Endothelial cell of umbilical vein (primary cell): ENCODE measurements at regions not wholly inside any gene's neighbourhood (a gene's known extent, or its start where the extent isn't known, plus 50 kb on each side); places are given as distances from the start of the nearest gene placed in this dataset.
A peak's percentile ranks its signal among the peaks of the same experiment; 100 is the strongest.

Source experiments
- BruUV-seq: library from RNA; stranded (reverse); fragments of 400-500 nt; replicated peaks from 2 replicates; lab custom pipeline; 2021; lab: Mats Ljungman, UMichigan
- CTCF ChIA-PET: fragments of 300-600, 350-600 bp; sonication (Branson Sonifier 250); formaldehyde crosslinking; loops from one replicate; lab custom pipeline; 2021; ENCODE audit warnings: antibody characterized with exemption, inconsistent platforms; lab: Charles Lee
- POLR2A ChIA-PET: fragments of 300-600, 350-600 bp; sonication (Branson Sonifier 250); formaldehyde crosslinking; loops from one replicate; lab custom pipeline; 2021; ENCODE audit warnings: antibody characterized with exemption, inconsistent platforms; lab: Charles Lee
- DNase-seq: peaks from one replicate; pipeline ENCODE4 v3.0.0-alpha.2; 2011; ENCODE audit warnings: low read depth, low spot score
- FAIRE-seq: peaks from 2 replicates; lab custom pipeline; 2011; peaks lifted over from hg19 to GRCh38; lab: Jason Lieb, UNC
- H2AFZ ChIP-seq: 2 replicates; pipeline ENCODE4 v1.6.0; 2012; ENCODE audit warnings: low read depth, low read length, control low read depth, inconsistent platforms
- H3K27ac ChIP-seq: 2 replicates; pipeline ENCODE4 v1.5.1; 2011; ENCODE audit warnings: low read depth, mild to moderate bottlenecking, control low read depth, low read length, moderate library complexity; ENCODE audit not compliant: insufficient read depth
- H3K27me3 ChIP-seq, 2 experiments: 2 replicates each; pipeline versions ENCODE4 v1.6.0 to v1.6.1; 2011; ENCODE audit warnings: low read length in 2 of 2, mixed read lengths in 1 of 2; ENCODE audit not compliant: control insufficient read depth in 2 of 2, insufficient read depth in 2 of 2
- H3K36me3 ChIP-seq, 2 experiments: 2 replicates in 1 of 2; 3 replicates in 1 of 2; pipeline ENCODE4 v1.5.1; 2011; ENCODE audit warnings: low read length in 2 of 2, mild to moderate bottlenecking in 1 of 2, moderate library complexity in 1 of 2; ENCODE audit not compliant: control insufficient read depth in 2 of 2, insufficient read depth in 2 of 2; ENCODE audit errors: extremely low read depth in 1 of 2
- H3K4me1 ChIP-seq: 3 replicates; pipeline ENCODE4 v1.5.1; 2011; ENCODE audit warnings: mild to moderate bottlenecking, low read length; ENCODE audit not compliant: control insufficient read depth, insufficient read depth; ENCODE audit errors: extremely low read depth
- H3K4me2 ChIP-seq: 2 replicates; pipeline ENCODE4 v1.6.1; 2011; ENCODE audit warnings: low read length, control low read depth, mixed read lengths; ENCODE audit not compliant: insufficient read depth
- H3K4me3 ChIP-seq, 3 experiments: fragments of 200-600 bp in 1 of 3; sonication (generic), shearing (Covaris generic) in 1 of 3; replicated peaks in 1 of 3; 2 replicates each; pipeline ENCODE4 v1.5.1; 2011 to 2016; ENCODE audit warnings: control low read depth in 3 of 3, low read length in 3 of 3, mild to moderate bottlenecking in 2 of 3, inconsistent platforms in 1 of 3, low read depth in 1 of 3, moderate library complexity in 1 of 3; ENCODE audit not compliant: insufficient read depth in 1 of 3
- H3K79me2 ChIP-seq: 2 replicates; pipeline ENCODE4 v1.6.0; 2012; ENCODE audit warnings: low read length, inconsistent platforms; ENCODE audit not compliant: control insufficient read depth, insufficient read depth
- H3K9ac ChIP-seq: replicated peaks from 2 replicates; pipeline ENCODE3; 2011; ENCODE audit warnings: low read length, control low read depth; ENCODE audit not compliant: insufficient read depth; ENCODE audit errors: extremely low read depth
- H3K9me1 ChIP-seq: replicated peaks from 3 replicates; pipeline ENCODE4 v1.6.0; 2011; ENCODE audit warnings: mild to moderate bottlenecking, low read length; ENCODE audit not compliant: control insufficient read depth, insufficient read depth; ENCODE audit errors: extremely low read depth
- H3K9me3 ChIP-seq: replicated peaks from 2 replicates; pipeline ENCODE4 v1.5.1; 2012; ENCODE audit warnings: low read length, inconsistent platforms; ENCODE audit not compliant: control insufficient read depth, insufficient read depth
- H4K20me1 ChIP-seq: replicated peaks from 2 replicates; pipeline ENCODE3; 2011; ENCODE audit warnings: mild to moderate bottlenecking, low read length; ENCODE audit not compliant: control insufficient read depth, insufficient read depth; ENCODE audit errors: extremely low read depth
- EZH2 ChIP-seq: IDR thresholded peaks from 2 replicates; pipeline ENCODE4 v1.6.1; 2012; ENCODE audit warnings: borderline replicate concordance, low read depth, mild to moderate bottlenecking, moderate library complexity, low read length, inconsistent platforms; ENCODE audit not compliant: severe bottlenecking
- GATA2 ChIP-seq: IDR thresholded peaks from 2 replicates; pipeline ENCODE4 v1.7.0; 2011; ENCODE audit warnings: low read depth, mild to moderate bottlenecking, moderate library complexity, mixed read lengths, low read length; ENCODE audit not compliant: insufficient read length, insufficient read depth
- JUN ChIP-seq: IDR thresholded peaks from 2 replicates; pipeline ENCODE4 v1.6.1; 2011; ENCODE audit warnings: borderline replicate concordance, low read depth; ENCODE audit not compliant: insufficient read length, insufficient read depth
- POLR2A ChIP-seq: IDR thresholded peaks from 2 replicates; pipeline ENCODE4 v1.6.1; 2012; ENCODE audit warnings: low read depth, mild to moderate bottlenecking, control low read depth, low read length
- POLR2AphosphoS5 ChIP-seq: IDR thresholded peaks from 2 replicates; pipeline ENCODE4 v1.6.1; 2012; ENCODE audit warnings: low read depth, mild to moderate bottlenecking, control low read depth, low read length, moderate library complexity; ENCODE audit not compliant: insufficient read depth
- dilution Hi-C: fragments of 300-500 bp; cut with MboI; formaldehyde crosslinking; loops from one replicate; pipeline ENCODE4 v1.15.0; 2019; ENCODE audit warnings: low sequenced_read_pairs; ENCODE audit not compliant: extremely low pct_ligation_motif_present
- intact Hi-C: fragments of 100-400 bp; cut with micrococcal nuclease; formaldehyde crosslinking; loops from one replicate; pipeline ENCODE4 v1.10.0; 2022
- TF ChIP-seq, protein P1 (sequence below), 2 donors: IDR thresholded peaks; 1 replicate in 1 of 2; 2 replicates in 1 of 2; pipeline ENCODE4 v1.5.1; 2011; ENCODE audit warnings: low read length in 2 of 2, mild to moderate bottlenecking in 2 of 2, moderate library complexity in 2 of 2, control low read depth in 1 of 2, inconsistent platforms in 1 of 2, low read depth in 1 of 2; ENCODE audit not compliant: insufficient read depth in 1 of 2; ENCODE audit errors: extremely low read depth in 1 of 2
- TF ChIP-seq, protein P2 (sequence below): IDR thresholded peaks from 2 replicates; pipeline ENCODE4 v1.6.1; 2011; ENCODE audit not compliant: insufficient read depth, insufficient read length

DNA sequence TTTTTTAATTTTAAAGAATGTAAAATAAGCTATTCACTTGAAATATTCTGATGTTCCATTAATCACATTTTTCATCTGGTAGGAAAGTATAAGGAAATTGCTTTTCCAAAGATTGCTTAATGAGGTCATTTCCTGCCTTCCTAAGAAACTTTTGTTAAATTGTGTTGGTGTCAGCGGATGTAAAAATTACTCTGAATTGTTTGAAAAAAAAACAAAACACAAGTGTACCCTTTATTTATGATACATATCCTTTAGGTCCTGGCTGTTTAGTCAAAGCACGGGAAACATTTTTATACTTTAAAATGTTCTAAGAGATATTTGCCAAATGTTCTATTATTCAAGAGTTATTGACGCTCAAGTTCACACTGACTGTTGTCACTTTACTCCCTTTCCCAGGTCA, 1357.4 kb upstream of the GOT2 start:
- Histone ChIP-seq H3K9ac (peak overlapping the region; percentile 57), H3K4me3 (peak overlapping the region in 1 of 3 experiments; percentile 28), H3K9me1 (no peaks in the 10 kb centered on the region), H4K20me1 (no peaks in the 10 kb centered on the region), H3K9me3 (no peaks in the 10 kb centered on the region), H3K4me1 (peaks cover 24% of the 10 kb centered on the region), H3K27me3 (no peaks in the 10 kb centered on the region), H2AFZ (peak overlapping the region; percentile 45), H3K36me3 (no peaks in the 10 kb centered on the region), H3K4me2 (peak overlapping the region; percentile 93), H3K79me2 (no peaks in the 10 kb centered on the region), H3K27ac (peak overlapping the region; percentile 90)
- POLR2A ChIA-PET: no interaction called here
- FAIRE-seq (peak; percentile 85), DNase-seq (peak; percentile 88)
- BruUV-seq: no TSS peak
- intact Hi-C loops: loop anchor here (1.0 to 5.0 kb wide), 3 partner anchors 15 to 1024 kb away; no protein-coding TSS in a partner anchor
- dilution Hi-C loops: no loop called here
- TF ChIP-seq GATA2 (peak; percentile 66), JUN (peak; percentile 77)
- TF ChIP-seq, protein P1, sequence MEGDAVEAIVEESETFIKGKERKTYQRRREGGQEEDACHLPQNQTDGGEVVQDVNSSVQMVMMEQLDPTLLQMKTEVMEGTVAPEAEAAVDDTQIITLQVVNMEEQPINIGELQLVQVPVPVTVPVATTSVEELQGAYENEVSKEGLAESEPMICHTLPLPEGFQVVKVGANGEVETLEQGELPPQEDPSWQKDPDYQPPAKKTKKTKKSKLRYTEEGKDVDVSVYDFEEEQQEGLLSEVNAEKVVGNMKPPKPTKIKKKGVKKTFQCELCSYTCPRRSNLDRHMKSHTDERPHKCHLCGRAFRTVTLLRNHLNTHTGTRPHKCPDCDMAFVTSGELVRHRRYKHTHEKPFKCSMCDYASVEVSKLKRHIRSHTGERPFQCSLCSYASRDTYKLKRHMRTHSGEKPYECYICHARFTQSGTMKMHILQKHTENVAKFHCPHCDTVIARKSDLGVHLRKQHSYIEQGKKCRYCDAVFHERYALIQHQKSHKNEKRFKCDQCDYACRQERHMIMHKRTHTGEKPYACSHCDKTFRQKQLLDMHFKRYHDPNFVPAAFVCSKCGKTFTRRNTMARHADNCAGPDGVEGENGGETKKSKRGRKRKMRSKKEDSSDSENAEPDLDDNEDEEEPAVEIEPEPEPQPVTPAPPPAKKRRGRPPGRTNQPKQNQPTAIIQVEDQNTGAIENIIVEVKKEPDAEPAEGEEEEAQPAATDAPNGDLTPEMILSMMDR (IDR thresholded peaks at IDR 0.05; ENCODE audit: extremely low read depth in 1 of 2, insufficient read depth in 1 of 2, low read depth in 1 of 2, low read length in 2 of 2): no peak
- CTCF ChIA-PET: interaction anchor here (1.1 to 2.0 kb wide), 4 partner anchors 13 to 50 kb away, joined by 3 to 8 read pairs (median 3); no protein-coding TSS in a partner anchor

- FAIRE-seq: peak; percentile 12
- peak overlapping the region; percentile 38 for H2AFZ ChIP-seq
- H3K4me1 ChIP-seq: peaks cover 24% of the 10 kb centered on the region
- peak overlapping the region; percentile 33 for H3K9ac ChIP-seq
- TF ChIP-seq, protein P2, sequence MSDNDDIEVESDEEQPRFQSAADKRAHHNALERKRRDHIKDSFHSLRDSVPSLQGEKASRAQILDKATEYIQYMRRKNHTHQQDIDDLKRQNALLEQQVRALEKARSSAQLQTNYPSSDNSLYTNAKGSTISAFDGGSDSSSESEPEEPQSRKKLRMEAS: no peak
- no peak for TF ChIP-seq POLR2A
- no peak for TF ChIP-seq POLR2AphosphoS5
- no peak for TF ChIP-seq EZH2
- no peaks in the 10 kb centered on the region for H3K27me3 ChIP-seq
- H3K9me3 ChIP-seq: no peaks in the 10 kb centered on the region
- no peaks in the 10 kb centered on the region for H3K79me2 ChIP-seq
- dilution Hi-C loops: no loop called here
- ChIA-PET CTCF (interaction anchor here (1.1 to 2.0 kb wide), 3 partner anchors 15 to 37 kb away, joined by 3 to 8 read pairs (median 3); no protein-coding TSS in a partner anchor), POLR2A (no interaction called here)
- H3K4me3 ChIP-seq: no peak overlapping the region
- no peak for DNase-seq
- H3K36me3 ChIP-seq: no peaks in the 10 kb centered on the region
- BruUV-seq: no TSS peak
- peak overlapping the region; percentile 90 for H3K27ac ChIP-seq
- intact Hi-C loops: loop anchor here (1.0 to 5.0 kb wide), 3 partner anchors 16 to 1024 kb away; no protein-coding TSS in a partner anchor
- no peaks in the 10 kb centered on the region for H3K9me1 ChIP-seq
- no peaks in the 10 kb centered on the region for H4K20me1 ChIP-seq
- peak overlapping the region; percentile 93 for H3K4me2 ChIP-seq
Observed at GRCh38 chr16:60091071-60091470, 1357.0 kb upstream of the GOT2 start.
